ENCODE measurements at regions not wholly inside any gene's neighbourhood (a gene's known extent, or its start where the extent isn't known, plus 50 kb on each side); places are given as distances from the start of the nearest gene placed in this dataset.
A peak's percentile ranks its signal among the peaks of the same experiment; 100 is the strongest.

GRCh38 chr9:118183576-118183975 lies 479.4 kb downstream of the TLR4 start:
- DNase-seq (ENCODE audit: low read depth, low spot score), result no peak

- DNase-seq (ENCODE audit: low read depth, low spot score), result no peak
Measured at GRCh38 chr9:118187408-118187807, 483.2 kb downstream of the TLR4 start.

- no peak for DNase-seq (ENCODE audit: low read depth, low spot score)
Measured at GRCh38 chr9:118189615-118190014, 485.4 kb downstream of the TLR4 start.

DNA sequence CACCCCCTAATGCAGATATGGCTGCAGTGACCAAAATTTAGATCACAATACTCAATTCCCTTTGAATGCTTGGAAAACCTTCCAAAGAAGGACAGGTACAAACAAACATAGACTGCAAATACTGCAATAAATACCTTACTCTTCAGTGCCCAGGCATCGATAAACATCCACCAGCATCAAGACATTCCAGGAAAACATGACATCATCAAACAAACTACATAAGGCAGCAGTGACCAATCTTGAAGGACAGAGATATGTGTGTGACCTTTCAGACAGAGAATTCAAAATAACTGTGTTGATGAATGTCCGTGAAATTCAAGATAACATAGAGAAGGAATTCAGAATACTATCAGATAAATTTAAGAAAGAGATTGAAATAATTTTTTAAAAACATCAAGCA lies 488.6 kb downstream of the TLR4 start:
- no peak for DNase-seq (ENCODE audit: low read depth, low spot score)

DNA sequence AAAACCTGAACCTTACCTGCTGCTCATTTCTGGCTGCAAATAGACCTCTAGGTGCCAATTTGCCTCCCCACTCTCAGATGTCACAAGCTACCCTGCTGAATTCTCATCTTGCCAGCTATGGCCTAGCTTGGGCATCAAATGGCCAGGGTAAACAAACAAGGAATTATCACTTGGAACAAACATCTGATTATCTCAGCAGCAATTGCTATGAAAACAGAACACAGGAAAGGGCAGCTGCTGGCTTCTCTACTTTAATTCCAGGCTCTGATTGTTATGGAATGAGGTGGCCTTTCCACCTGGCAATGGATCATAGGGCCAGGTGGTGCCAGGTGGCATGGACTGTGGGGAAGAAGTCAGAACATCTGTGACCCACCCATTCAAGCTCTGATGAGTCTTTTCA lies 505.1 kb downstream of the TLR4 start:
- no peak for DNase-seq (ENCODE audit: low read depth, low spot score)

GRCh38 chr9:118215549-118215948 lies 511.3 kb downstream of the TLR4 start:
- DNase-seq (ENCODE audit: low read depth, low spot score), result no peak

DNA sequence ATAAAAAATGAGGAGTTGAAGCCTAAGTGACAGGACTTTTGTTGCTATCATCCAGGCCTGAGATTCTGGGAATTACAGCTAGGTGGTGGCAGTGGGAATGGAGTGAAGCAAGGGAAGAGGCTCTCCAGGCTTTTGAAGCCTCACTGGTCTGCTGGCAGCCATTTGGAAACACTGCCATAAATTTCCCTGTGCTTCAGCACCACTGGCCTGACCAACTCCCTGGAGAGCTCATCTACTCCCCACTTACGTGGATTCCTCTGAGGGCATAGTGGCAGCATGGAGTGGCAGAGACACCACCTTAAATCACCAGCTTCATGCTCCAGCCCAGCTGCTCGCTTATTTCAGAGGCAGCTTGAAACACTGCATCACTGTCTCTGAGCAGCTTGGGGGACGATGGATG lies 518.2 kb downstream of the TLR4 start:
- DNase-seq (ENCODE audit: low read depth, low spot score), result peak; percentile 16

GRCh38 chr9:118223111-118223510 lies 518.9 kb downstream of the TLR4 start:
- no peak for DNase-seq (ENCODE audit: low read depth, low spot score)

DNA sequence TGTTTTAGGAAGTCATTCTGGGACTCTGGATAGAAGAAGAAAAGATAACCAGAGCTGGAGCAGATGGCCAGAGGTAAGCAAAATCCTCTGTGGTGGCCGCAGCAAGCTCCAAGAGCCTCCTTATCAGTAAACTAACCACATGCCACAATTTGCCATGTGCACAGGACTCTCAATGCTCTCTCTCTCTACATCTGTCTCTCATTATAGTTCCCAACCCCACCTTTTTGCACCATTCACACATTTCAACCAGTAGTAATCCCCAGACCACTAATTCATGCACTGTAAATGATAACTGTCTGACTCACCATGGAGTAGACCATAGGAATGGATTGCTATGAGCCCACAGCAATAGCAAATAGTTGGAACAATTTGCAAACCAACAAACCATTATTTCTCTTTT lies 526.1 kb downstream of the TLR4 start:
- DNase-seq (ENCODE audit: low read depth, low spot score), result no peak

- no peak for DNase-seq (ENCODE audit: low read depth, low spot score)
Measured at GRCh38 chr9:118236625-118237024, 532.4 kb downstream of the TLR4 start.

DNA sequence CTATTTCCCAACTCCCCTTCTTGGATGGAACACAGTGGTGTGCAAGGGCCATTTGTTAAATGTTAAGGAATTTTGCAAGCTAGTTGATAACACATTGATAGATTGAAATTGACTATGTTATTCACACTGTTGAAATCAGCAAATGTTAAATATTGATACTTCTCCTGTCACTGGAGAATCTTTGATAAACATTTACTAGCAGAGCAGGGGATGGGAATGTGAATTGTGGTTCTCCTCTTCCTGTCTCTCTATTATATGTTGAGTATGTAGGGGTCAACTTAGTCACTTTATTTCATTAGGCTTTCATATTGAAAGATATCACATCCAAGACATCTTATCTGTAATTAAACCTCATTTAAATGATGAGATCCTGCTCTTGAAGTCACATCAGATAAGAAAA lies 533.9 kb downstream of the TLR4 start:
- no peak for DNase-seq (ENCODE audit: low read depth, low spot score)

- no peak for DNase-seq (ENCODE audit: low read depth, low spot score)
Measured at GRCh38 chr9:118252027-118252426, 547.8 kb downstream of the TLR4 start.

DNA sequence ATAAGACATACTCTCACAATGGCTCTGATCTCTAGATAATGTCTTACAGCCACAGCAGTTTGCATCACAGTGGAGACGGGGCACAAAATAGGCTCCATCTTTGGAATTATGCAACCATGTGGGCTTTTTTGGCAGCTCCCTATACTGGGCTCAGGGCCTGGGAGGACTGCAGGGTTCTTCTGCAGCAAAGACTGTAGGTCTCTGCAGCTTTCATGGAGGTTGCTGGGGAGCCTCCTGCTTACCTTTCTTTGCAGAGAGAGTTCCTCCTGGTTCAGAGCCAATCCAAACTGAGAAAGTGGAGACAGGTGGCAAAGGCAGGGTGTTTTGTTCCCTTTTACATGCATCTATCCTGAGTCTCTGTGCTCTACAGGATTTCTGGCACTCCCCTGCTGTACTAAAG lies 558.0 kb downstream of the TLR4 start:
- no peak for DNase-seq (ENCODE audit: low read depth, low spot score)

DNA sequence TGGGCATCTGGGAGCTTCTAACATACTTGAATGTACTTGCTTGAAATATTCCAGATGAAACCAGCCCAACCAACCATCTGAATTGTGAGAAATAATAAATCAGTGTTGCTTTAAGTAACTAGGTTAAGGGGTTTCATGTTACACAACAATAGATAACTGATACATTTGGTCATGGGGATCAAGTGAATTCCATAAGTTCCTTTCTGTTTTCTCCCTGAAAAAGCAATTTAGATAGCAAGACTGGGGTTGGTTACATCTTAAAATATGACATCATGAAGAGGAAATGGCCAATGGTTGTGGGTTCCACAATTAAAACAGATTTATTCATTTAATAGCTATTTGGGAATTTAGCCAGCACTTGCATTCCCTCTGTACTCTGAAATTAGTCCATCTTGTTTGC lies 559.7 kb downstream of the TLR4 start:
- DNase-seq (ENCODE audit: low read depth, low spot score), result no peak

- no peak for DNase-seq (ENCODE audit: low read depth, low spot score)
Measured at GRCh38 chr9:118268046-118268445, 563.8 kb downstream of the TLR4 start.

DNA sequence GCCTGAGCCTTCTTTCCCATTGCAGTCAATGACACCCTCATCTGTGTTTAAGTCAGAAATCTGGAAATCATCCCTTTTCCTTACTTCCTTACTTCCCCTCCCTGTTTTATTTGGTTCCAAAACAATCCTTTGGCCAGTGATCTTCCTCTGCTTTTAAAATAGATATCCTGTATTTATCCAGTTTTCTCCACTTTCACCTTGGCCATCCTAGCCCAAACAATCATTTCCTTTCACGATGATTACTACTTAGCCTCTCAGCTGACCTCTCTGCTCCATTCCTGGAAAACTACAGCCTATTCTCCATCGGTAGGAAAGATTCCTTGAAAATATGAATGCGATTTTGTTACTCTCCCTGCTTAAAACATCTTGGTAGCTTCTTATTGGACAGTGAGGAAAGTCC lies 565.4 kb downstream of the TLR4 start:
- no peak for DNase-seq (ENCODE audit: low read depth, low spot score)

- no peak for DNase-seq (ENCODE audit: low read depth, low spot score)
Measured at GRCh38 chr9:118271331-118271730, 567.1 kb downstream of the TLR4 start.

- no peak for DNase-seq (ENCODE audit: low read depth, low spot score)
Measured at GRCh38 chr9:118271936-118272335, 567.7 kb downstream of the TLR4 start.

- DNase-seq (ENCODE audit: low read depth, low spot score), result no peak
Measured at GRCh38 chr9:118273048-118273447, 568.8 kb downstream of the TLR4 start.

DNA sequence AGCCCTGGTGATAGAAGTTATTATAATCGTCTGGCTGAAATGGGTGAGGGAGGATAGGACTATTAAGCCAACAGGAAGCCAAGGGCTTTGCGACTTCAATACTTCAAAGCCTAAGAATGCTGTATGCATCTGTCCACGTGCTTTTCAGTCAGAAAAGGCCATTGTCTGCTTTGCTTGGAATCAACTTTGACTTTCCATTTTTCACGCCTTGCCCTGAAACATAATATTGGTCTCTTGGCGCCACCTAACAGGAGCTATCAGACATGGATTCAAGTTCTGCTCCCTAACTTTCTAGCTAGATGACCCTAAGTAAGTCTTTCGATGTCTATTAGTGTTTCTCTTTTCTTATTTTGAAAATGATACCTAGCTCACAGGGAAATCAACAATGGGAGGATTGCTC lies 572.6 kb downstream of the TLR4 start:
- no peak for DNase-seq (ENCODE audit: low read depth, low spot score)

GRCh38 chr9:118281772-118282171 lies 577.6 kb downstream of the TLR4 start:
- DNase-seq (ENCODE audit: low read depth, low spot score), result no peak

DNA sequence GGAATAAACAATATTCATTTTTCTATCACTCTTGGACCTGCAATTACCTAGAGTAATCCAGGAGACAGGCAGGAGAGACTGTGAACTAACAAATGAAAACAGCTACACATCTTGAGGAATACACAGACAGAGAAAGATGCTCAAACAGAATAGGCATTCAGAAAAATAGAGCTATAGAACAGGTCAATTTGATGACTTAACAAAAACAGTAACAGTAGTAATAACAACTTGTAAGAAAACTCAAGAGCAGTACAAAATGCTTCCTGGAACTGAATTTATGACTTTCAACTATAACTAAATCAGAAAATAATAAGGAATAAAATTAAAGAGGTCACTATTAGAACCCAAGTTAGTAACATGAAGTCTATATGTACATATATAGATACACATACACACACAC lies 579.3 kb downstream of the TLR4 start:
- no peak for DNase-seq (ENCODE audit: low read depth, low spot score)

DNA sequence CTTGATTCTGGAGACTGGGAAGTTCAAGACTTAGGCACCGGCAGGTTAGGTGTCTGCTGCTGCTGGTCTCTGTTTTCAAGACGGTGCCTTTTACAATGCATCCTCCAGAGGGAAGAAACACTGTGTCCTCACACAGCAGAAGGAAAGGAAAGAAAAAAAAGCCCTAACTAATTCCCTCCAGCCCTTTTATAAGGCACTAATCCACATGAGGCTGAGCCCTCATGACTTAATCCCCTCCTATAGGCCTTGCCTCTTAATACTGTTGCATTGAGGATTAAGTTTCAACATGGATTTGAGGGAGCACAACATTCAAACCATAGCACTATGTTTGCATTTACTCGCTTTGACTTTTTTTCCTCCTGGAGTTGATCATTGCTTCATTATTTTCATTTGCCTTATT lies 585.9 kb downstream of the TLR4 start:
- DNase-seq (ENCODE audit: low read depth, low spot score), result no peak

DNA sequence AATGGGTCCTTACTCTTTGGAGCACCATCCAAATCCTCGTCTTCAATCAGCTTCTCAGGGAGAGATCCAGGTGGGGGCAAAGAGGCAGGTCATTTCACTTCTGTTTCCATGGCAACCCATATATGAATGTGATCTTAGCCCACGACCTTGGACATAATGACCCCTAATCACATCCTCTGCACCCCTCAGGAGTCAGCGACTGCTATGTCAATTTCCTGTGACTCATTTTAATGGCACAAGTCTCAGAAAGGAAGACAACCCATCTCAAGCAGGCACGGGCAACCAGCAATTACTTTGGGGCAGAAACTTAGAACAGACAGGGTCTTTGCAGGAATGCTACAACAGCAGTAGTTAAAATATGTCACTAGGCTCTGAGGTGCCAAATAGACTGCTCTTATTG lies 591.2 kb downstream of the TLR4 start:
- no peak for DNase-seq (ENCODE audit: low read depth, low spot score)

DNA sequence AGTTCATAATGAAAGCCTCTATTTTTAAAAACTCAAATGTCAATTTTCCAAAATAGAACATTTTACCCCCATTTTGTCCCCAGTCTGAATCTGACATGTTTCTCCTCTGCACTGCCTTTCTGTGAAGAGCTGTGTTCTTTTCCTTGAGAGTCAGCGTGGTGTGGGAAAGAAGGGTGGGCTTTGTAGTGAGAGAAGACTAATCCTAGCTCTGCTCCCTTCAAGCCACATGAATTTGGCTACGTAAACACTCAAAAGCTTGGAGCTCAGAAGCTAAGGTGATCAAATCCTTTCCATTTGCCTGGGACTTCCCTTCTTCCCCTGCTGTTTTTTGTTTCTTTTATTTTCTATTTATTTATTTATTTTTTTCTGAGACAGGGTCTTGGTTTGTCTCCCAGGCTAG lies 598.5 kb downstream of the TLR4 start:
- DNase-seq (ENCODE audit: low read depth, low spot score), result no peak
